Spleen (tissue), 11 donors: ENCODE measurements at regions not wholly inside any gene's neighbourhood (a gene's known extent, or its start where the extent isn't known, plus 50 kb on each side); places are given as distances from the start of the nearest gene placed in this dataset.

ENCODE experiments used
- DNase-seq: peaks from one replicate; pipeline ENCODE4 v3.0.0-alpha.2; 2020
- H3K27ac ChIP-seq, 8 donors: fragments of 200-600 bp; sonication (generic) in 7 of 8; 1 replicate in 4 of 8; 2 replicates in 4 of 8; pipeline versions ENCODE4 v1.5.0 to v1.8.0; 2016 to 2021; ENCODE audit warnings: inconsistent platforms in 4 of 8, mild to moderate bottlenecking in 4 of 8, moderate library complexity in 1 of 8
- H3K27me3 ChIP-seq, 7 donors: fragments of 200-600 bp; sonication (generic) in 6 of 7; replicated peaks in 1 of 7; 1 replicate in 4 of 7; 2 replicates in 3 of 7; pipeline versions ENCODE4 v1.5.0 to v1.8.0; 2016 to 2021; ENCODE audit warnings: inconsistent platforms in 3 of 7, mild to moderate bottlenecking in 1 of 7
- H3K36me3 ChIP-seq, 6 donors: fragments of 200-600 bp; sonication (generic) in 5 of 6; 1 replicate in 4 of 6; 2 replicates in 2 of 6; pipeline versions ENCODE4 v1.5.0 to v1.8.0; 2016 to 2021; ENCODE audit warnings: inconsistent platforms in 2 of 6
- H3K4me1 ChIP-seq, 6 donors: fragments of 200-600 bp; sonication (generic) in 5 of 6; 1 replicate in 3 of 6; 2 replicates in 3 of 6; pipeline versions ENCODE4 v1.5.0 to v1.8.0; 2016 to 2021; ENCODE audit warnings: inconsistent platforms in 3 of 6
- H3K4me3 ChIP-seq, 8 donors: fragments of 200-600 bp; sonication (generic) in 7 of 8; 1 replicate in 4 of 8; 2 replicates in 4 of 8; pipeline versions ENCODE4 v1.5.0 to v1.8.0; 2016 to 2021; ENCODE audit warnings: inconsistent platforms in 4 of 8, mild to moderate bottlenecking in 4 of 8, moderate library complexity in 2 of 8
- H3K9me3 ChIP-seq, 8 donors: fragments of 200-600 bp; sonication (generic) in 7 of 8; 1 replicate in 4 of 8; 2 replicates in 4 of 8; pipeline versions ENCODE4 v1.5.0 to v1.8.0; 2016 to 2021; ENCODE audit warnings: inconsistent platforms in 4 of 8
- POLR2A ChIP-seq, 3 donors: fragments of 450-650 bp; IDR thresholded peaks; one replicate each; pipeline ENCODE4 v1.5.1; 2017; ENCODE audit warnings: antibody characterized with exemption in 3 of 3, mild to moderate bottlenecking in 1 of 3
- POLR2AphosphoS5 ChIP-seq, 3 donors: sonication (generic); formaldehyde crosslinking; IDR thresholded peaks; one replicate each; pipeline ENCODE4 v1.5.1; 2017; ENCODE audit warnings: antibody characterized with exemption in 3 of 3
- WGBS, 5 donors: extraction: QIAGEN DNeasy Blood & Tissue Kit in 3 of 5; methylation state at CpG; one replicate each; pipeline versions ENCODE4 v1.1.5 to v1.1.7; 2013 to 2018; 5-methylcytosine and 5-hydroxymethylcytosine counted together
- intact Hi-C: fragments of 100-400 bp; cut with DNase I; formaldehyde crosslinking; loops from one replicate; pipeline ENCODE4 v1.15.0; 2023; ENCODE audit warnings: low total_unique reads
- TF ChIP-seq, protein P1 (sequence below), 11 experiments: fragments of 200-600 bp in 7 of 11; fragments of 450-650 bp in 4 of 11; sonication (generic) in 4 of 11; IDR thresholded peaks in 8 of 11; conservative IDR thresholded peaks in 3 of 11; 1 replicate in 7 of 11; 2 replicates in 4 of 11; pipeline versions ENCODE4 v1.4.0 to v1.8.0; 2016 to 2021; ENCODE audit warnings: antibody characterized with exemption in 11 of 11, inconsistent platforms in 4 of 11, mild to moderate bottlenecking in 1 of 11
- donor health status: healthy with polysubstance abuse.
- donor health status: DM: no; HTN: no; CAD: no; lungs with moderate emphysema.
- donor health status: DM: no; HTN: no; CAD: no.
- donor health status: Bipolar disorder and iron deficiency.
- donor health status: healthy.
- donor health status: DM: no; HTN: no; CAD: no.
- donor health status: DM: yes; HTN: yes; CAD: no.

DNA sequence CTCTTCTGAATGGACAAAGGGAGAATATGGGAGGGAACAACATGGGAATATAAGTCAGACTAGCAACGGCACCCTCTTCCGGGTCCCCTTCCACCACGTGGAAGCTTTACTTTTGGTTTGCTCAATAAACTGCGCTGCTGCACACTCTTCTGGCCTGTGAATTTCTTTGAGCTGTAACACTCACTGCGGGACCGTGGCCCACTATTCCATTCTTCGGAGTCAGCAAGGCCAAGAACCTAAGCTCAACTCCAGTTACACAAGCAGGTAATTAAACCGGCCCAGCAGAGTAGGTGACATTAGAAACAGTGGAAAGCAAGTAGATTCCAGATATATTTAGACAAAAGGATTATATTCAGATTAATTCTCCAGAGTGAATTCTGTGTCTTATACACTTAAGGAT lies 697.4 kb upstream of the NXPH2 start:
- no peaks in the 10 kb centered on the region for H3K4me1 ChIP-seq
- intact Hi-C loops: no loop called here
- no peak overlapping the region for H3K4me3 ChIP-seq
- no peak overlapping the region for H3K27ac ChIP-seq
- 86 to 94% (median 89%) methylated on average over 8 of the region's 8 CpGs for WGBS, 5 donors
- no peak for DNase-seq
- no peaks in the 10 kb centered on the region for H3K36me3 ChIP-seq
- TF ChIP-seq POLR2A (IDR thresholded peaks at IDR 0.05) (no peak), POLR2AphosphoS5 (IDR thresholded peaks at IDR 0.05) (no peak)
- TF ChIP-seq, protein P1, sequence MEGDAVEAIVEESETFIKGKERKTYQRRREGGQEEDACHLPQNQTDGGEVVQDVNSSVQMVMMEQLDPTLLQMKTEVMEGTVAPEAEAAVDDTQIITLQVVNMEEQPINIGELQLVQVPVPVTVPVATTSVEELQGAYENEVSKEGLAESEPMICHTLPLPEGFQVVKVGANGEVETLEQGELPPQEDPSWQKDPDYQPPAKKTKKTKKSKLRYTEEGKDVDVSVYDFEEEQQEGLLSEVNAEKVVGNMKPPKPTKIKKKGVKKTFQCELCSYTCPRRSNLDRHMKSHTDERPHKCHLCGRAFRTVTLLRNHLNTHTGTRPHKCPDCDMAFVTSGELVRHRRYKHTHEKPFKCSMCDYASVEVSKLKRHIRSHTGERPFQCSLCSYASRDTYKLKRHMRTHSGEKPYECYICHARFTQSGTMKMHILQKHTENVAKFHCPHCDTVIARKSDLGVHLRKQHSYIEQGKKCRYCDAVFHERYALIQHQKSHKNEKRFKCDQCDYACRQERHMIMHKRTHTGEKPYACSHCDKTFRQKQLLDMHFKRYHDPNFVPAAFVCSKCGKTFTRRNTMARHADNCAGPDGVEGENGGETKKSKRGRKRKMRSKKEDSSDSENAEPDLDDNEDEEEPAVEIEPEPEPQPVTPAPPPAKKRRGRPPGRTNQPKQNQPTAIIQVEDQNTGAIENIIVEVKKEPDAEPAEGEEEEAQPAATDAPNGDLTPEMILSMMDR (IDR thresholded peaks at IDR 0.05 in 8 of 11, conservative IDR thresholded peaks at IDR 0.05 in 3 of 11): no peak
- peaks cover 0 to 26% (median 0%) of the 10 kb centered on the region in 8 donors for H3K9me3 ChIP-seq
- H3K27me3 ChIP-seq: no peaks in the 10 kb centered on the region

DNA sequence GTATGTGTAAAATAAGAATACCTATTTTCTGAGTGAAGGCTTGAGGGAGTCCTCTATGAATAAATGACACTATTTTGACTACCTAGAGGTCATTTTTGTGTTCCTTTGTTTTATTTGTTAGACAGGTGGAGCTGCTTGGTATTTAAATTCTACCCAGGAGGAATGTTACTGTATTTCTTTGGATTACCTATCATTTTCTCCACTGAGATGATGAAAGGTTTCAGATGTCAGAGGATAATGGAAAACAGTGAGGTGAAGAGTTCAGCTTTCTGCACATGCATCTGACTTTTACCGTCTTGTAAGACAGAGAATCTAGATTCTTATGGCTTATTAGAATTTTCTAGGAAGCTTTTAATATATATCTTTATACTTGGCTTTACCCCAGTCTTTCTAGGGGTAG lies 689.8 kb upstream of the NXPH2 start:
- H3K9me3 ChIP-seq: peaks cover 0 to 9% (median 0%) of the 10 kb centered on the region in 8 donors
- intact Hi-C loops: no loop called here
- TF ChIP-seq POLR2A (IDR thresholded peaks at IDR 0.05) (no peak), POLR2AphosphoS5 (IDR thresholded peaks at IDR 0.05) (no peak)
- TF ChIP-seq, protein P1 (IDR thresholded peaks at IDR 0.05 in 8 of 11, conservative IDR thresholded peaks at IDR 0.05 in 3 of 11): no peak
- no peak overlapping the region for H3K27ac ChIP-seq
- H3K4me1 ChIP-seq: no peaks in the 10 kb centered on the region
- WGBS, 5 donors: 80 to 91% (median 83%) methylated on average over 1 of the region's 1 CpG
- DNase-seq: no peak
- no peak overlapping the region for H3K4me3 ChIP-seq
- H3K27me3 ChIP-seq: no peaks in the 10 kb centered on the region
- H3K36me3 ChIP-seq: no peaks in the 10 kb centered on the region

DNA sequence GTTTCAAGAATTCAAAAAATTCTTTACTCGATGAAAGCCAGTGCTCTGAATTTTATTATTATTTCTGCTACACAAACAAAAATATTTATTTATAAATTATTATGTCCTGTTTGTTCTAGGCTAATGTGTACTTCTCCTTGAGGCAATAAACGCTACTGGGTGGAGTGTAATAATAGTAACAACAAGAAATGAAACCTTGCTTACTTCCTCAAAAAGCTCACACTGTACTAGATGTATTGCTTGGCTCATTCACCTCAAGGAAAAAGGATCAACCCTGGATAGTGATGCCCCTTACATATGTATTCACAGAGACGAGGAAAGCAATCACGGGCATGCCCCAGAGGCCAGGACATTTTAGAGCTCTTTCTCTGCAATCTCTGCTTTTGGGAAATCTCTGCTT lies 685.6 kb upstream of the NXPH2 start:
- peaks cover 0 to 8% (median 0%) of the 10 kb centered on the region in 8 donors for H3K9me3 ChIP-seq
- H3K4me3 ChIP-seq: no peak overlapping the region
- H3K4me1 ChIP-seq: no peaks in the 10 kb centered on the region
- no peak overlapping the region for H3K27ac ChIP-seq
- intact Hi-C loops: no loop called here
- no peak for DNase-seq
- TF ChIP-seq, protein P1 (IDR thresholded peaks at IDR 0.05 in 8 of 11, conservative IDR thresholded peaks at IDR 0.05 in 3 of 11): no peak
- TF ChIP-seq POLR2A (IDR thresholded peaks at IDR 0.05): no peak
- no peak for TF ChIP-seq POLR2AphosphoS5 (IDR thresholded peaks at IDR 0.05)
- 61 to 70% (median 67%) methylated on average over 4 of the region's 4 CpGs for WGBS, 5 donors
- no peaks in the 10 kb centered on the region for H3K27me3 ChIP-seq
- no peaks in the 10 kb centered on the region for H3K36me3 ChIP-seq

DNA sequence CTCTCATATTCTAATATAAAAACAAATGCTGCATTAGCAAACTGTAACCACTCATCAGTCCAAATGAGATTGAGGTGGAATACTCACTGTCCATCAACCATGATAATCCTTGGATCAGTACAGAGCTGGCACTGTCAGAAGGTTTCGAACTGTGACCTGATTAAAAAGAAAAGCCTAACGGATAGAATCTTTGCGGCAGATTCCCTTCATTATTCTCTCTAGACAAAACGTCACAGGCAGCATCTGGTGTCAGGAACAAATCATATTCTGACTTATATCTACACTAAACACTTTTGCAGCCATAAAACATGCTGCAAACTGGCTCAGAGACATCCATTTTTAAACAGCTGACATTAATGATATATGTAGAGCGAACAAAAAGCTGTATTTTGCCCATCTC lies 677.7 kb upstream of the NXPH2 start:
- Histone ChIP-seq H3K4me3 (no peak overlapping the region), H3K27ac (no peak overlapping the region), H3K9me3 (peaks cover 0 to 36% (median 23%) of the 10 kb centered on the region in 8 donors), H3K27me3 (no peaks in the 10 kb centered on the region), H3K4me1 (no peaks in the 10 kb centered on the region), H3K36me3 (no peaks in the 10 kb centered on the region)
- 67 to 73% (median 69%) methylated on average over 5 of the region's 5 CpGs for WGBS, 5 donors
- DNase-seq: no peak
- intact Hi-C loops: no loop called here
- no peak for TF ChIP-seq POLR2A (IDR thresholded peaks at IDR 0.05)
- TF ChIP-seq, protein P1 (IDR thresholded peaks at IDR 0.05 in 8 of 11, conservative IDR thresholded peaks at IDR 0.05 in 3 of 11): no peak
